GM23338 (cell line): ENCODE measurements at regions not wholly inside any gene's neighbourhood (a gene's known extent, or its start where the extent isn't known, plus 50 kb on each side); places are given as distances from the start of the nearest gene placed in this dataset.

ENCODE experiments used
- ATAC-seq: fragments of 200-7000 bp; cut with Tn5 transposase; 3 replicates; pipeline ENCODE4 v1.9.1; 2020
- DNase-seq: peaks from one replicate; pipeline ENCODE4 v3.0.0-alpha.2; 2015; ENCODE audit warnings: low spot score
- H2AFZ ChIP-seq: fragments of 200-600 bp; sonication (generic); 2 replicates; pipeline ENCODE4 v1.8.0; 2016; ENCODE audit warnings: antibody characterized with exemption, mild to moderate bottlenecking, moderate library complexity
- H3F3A ChIP-seq: fragments of 200-600 bp; sonication (generic); replicated peaks from 2 replicates; pipeline ENCODE4 v1.8.0; 2017; ENCODE audit warnings: antibody characterized with exemption, mixed run types, low read depth
- H3K27ac ChIP-seq: fragments of 200-600 bp; sonication (generic); 2 replicates; pipeline ENCODE4 v1.6.1; 2016; ENCODE audit warnings: low read depth
- H3K27me3 ChIP-seq: fragments of 200-600 bp; sonication (generic); 2 replicates; pipeline ENCODE4 v1.8.0; 2016; ENCODE audit warnings: mild to moderate bottlenecking, mixed run types, moderate library complexity; ENCODE audit not compliant: insufficient read depth
- H3K36me3 ChIP-seq: fragments of 200-600 bp; sonication (generic); 2 replicates; pipeline ENCODE4 v1.8.0; 2016; ENCODE audit warnings: mild to moderate bottlenecking; ENCODE audit not compliant: insufficient read depth
- H3K4me1 ChIP-seq: fragments of 200-600 bp; sonication (generic); 2 replicates; pipeline ENCODE4 v1.8.0; 2016; ENCODE audit warnings: mild to moderate bottlenecking, moderate library complexity; ENCODE audit not compliant: insufficient read depth
- H3K4me2 ChIP-seq: fragments of 200-600 bp; sonication (generic); 2 replicates; pipeline ENCODE4 v1.7.1; 2017; ENCODE audit warnings: mixed run types
- H3K4me3 ChIP-seq: fragments of 200-600 bp; sonication (generic); 2 replicates; pipeline ENCODE4 v1.6.1; 2016; ENCODE audit warnings: mixed run types
- H3K79me2 ChIP-seq: fragments of 200-600 bp; sonication (generic); replicated peaks from 2 replicates; pipeline ENCODE4 v1.8.0; 2017; ENCODE audit warnings: mild to moderate bottlenecking; ENCODE audit not compliant: insufficient read depth
- H3K9me2 ChIP-seq: fragments of 200-600 bp; sonication (generic); 2 replicates; pipeline ENCODE4 v1.8.0; 2017; ENCODE audit not compliant: insufficient read depth
- H4K20me1 ChIP-seq: fragments of 200-600 bp; sonication (generic); replicated peaks from 2 replicates; pipeline ENCODE4 v1.8.0; 2017; ENCODE audit warnings: mild to moderate bottlenecking; ENCODE audit not compliant: insufficient read depth
- H3K27ac Mint-ChIP-seq: 2 replicates; pipeline ENCODE4 v1.8.0; 2020; ENCODE audit warnings: inconsistent platforms, mild to moderate bottlenecking, moderate library complexity, mixed read lengths
- H3K27me3 Mint-ChIP-seq: 3 replicates; pipeline ENCODE4 v1.8.0; 2022; ENCODE audit warnings: low read depth, mild to moderate bottlenecking, moderate library complexity, mixed read lengths, inconsistent platforms; ENCODE audit not compliant: insufficient read depth, poor library complexity
- H3K36me3 Mint-ChIP-seq: 3 replicates; pipeline ENCODE4 v1.8.0; 2021; ENCODE audit warnings: low read depth, mild to moderate bottlenecking, inconsistent platforms, moderate library complexity, mixed read lengths
- H3K4me1 Mint-ChIP-seq: 3 replicates; pipeline ENCODE4 v1.8.0; 2020; ENCODE audit warnings: mild to moderate bottlenecking, inconsistent platforms, mixed read lengths
- H3K4me3 Mint-ChIP-seq: 3 replicates; pipeline ENCODE4 v1.8.0; 2021; ENCODE audit warnings: moderate library complexity, mild to moderate bottlenecking, inconsistent platforms, mixed read lengths
- H3K9me3 Mint-ChIP-seq: 3 replicates; pipeline ENCODE4 v1.8.0; 2020; ENCODE audit warnings: moderate library complexity, mild to moderate bottlenecking, inconsistent platforms, mixed read lengths
- CREB1 ChIP-seq: fragments of 250-450 bp; sonication (Bioruptor Pico); IDR thresholded peaks from 2 replicates; pipeline ENCODE4 v1.5.0; 2020; ENCODE audit warnings: low read depth, mild to moderate bottlenecking, moderate library complexity
- EZH2 ChIP-seq: fragments of 200-600 bp; sonication (generic); IDR thresholded peaks from one replicate; pipeline ENCODE4 v1.8.0; 2017; ENCODE audit warnings: antibody characterized with exemption, mild to moderate bottlenecking, low read depth; ENCODE audit not compliant: unreplicated experiment
- EZH2phosphoT487 ChIP-seq: fragments of 200-600 bp; sonication (generic); IDR thresholded peaks from one replicate; pipeline ENCODE4 v1.8.1; 2018; ENCODE audit warnings: antibody characterized with exemption; ENCODE audit not compliant: unreplicated experiment
- NANOG ChIP-seq: IDR thresholded peaks from 2 replicates; pipeline ENCODE4 v1.6.1; 2016; ENCODE audit warnings: antibody characterized with exemption, borderline replicate concordance
- POLR2AphosphoS5 ChIP-seq: IDR thresholded peaks from 2 replicates; pipeline ENCODE4 v1.6.1; 2016; ENCODE audit warnings: antibody characterized with exemption, low read depth
- REST ChIP-seq: IDR thresholded peaks from one replicate; pipeline ENCODE4 v1.6.1; 2018; ENCODE audit warnings: antibody characterized with exemption; ENCODE audit not compliant: unreplicated experiment
- ZNF114 ChIP-seq: fragments of 250-450 bp; sonication (Bioruptor Pico); IDR thresholded peaks from 2 replicates; pipeline ENCODE4 v1.5.0; 2020; ENCODE audit warnings: mild to moderate bottlenecking, moderate library complexity
- ZNF462 ChIP-seq: fragments of 250-450 bp; sonication (Bioruptor Pico); IDR thresholded peaks from 2 replicates; pipeline ENCODE4 v1.5.0; 2020; ENCODE audit warnings: mild to moderate bottlenecking, moderate library complexity

- TF ChIP-seq ZNF462 (no peak), EZH2phosphoT487 (no peak), EZH2 (no peak), ZNF114 (CRISPR knock-in tag) (no peak)
Measured at GRCh38 chr18:61738042-61738441, 154.8 kb downstream of the RNF152 start (continued).

- Mint-ChIP-seq H3K4me3 (no peak overlapping the region), H3K27me3 (peaks cover 6% of the 10 kb centered on the region), H3K36me3 (no peaks in the 10 kb centered on the region), H3K4me1 (no peaks in the 10 kb centered on the region), H3K9me3 (no peaks in the 10 kb centered on the region), H3K27ac (no peak overlapping the region)
- H3K27me3 ChIP-seq: no peaks in the 10 kb centered on the region
- peak overlapping the region; percentile 7; the same call in 1 of the 2 replicates for H2AFZ ChIP-seq
- no peak overlapping the region for H3K27ac ChIP-seq
- H3K79me2 ChIP-seq: no peaks in the 10 kb centered on the region
- H3K36me3 ChIP-seq: no peaks in the 10 kb centered on the region
- ATAC-seq (no peak), DNase-seq (no peak)
- no peaks in the 10 kb centered on the region for H3K4me1 ChIP-seq
- peaks cover 2% of the 10 kb centered on the region; the same call in 1 of the 2 replicates for H3K9me2 ChIP-seq
- H3K4me3 ChIP-seq: no peak overlapping the region
- H3F3A ChIP-seq: no peaks in the 10 kb centered on the region
- H3K4me2 ChIP-seq: no peak overlapping the region
- H4K20me1 ChIP-seq: no peaks in the 10 kb centered on the region
- TF ChIP-seq CREB1 (CRISPR knock-in tag) (no peak), POLR2AphosphoS5 (no peak), REST (no peak), NANOG (no peak), ZNF114 (CRISPR knock-in tag) (no peak)
Measured at GRCh38 chr18:61736133-61736532, 156.7 kb downstream of the RNF152 start.
